Esophagus (tissue), 2 donors: ENCODE measurements at regions not wholly inside any gene's neighbourhood (a gene's known extent, or its start where the extent isn't known, plus 50 kb on each side); places are given as distances from the start of the nearest gene placed in this dataset.

Experiments
- H3K27ac ChIP-seq, 2 donors: one replicate each; pipeline ENCODE4 v1.5.1; 2013; ENCODE audit warnings: low read depth in 2 of 2, mild to moderate bottlenecking in 2 of 2, inconsistent platforms in 1 of 2, low read length in 1 of 2, moderate library complexity in 1 of 2
- H3K27me3 ChIP-seq, 2 donors: one replicate each; pipeline ENCODE4 v1.6.1; 2013; ENCODE audit warnings: low read length in 2 of 2, control low read depth in 1 of 2, mild to moderate bottlenecking in 1 of 2; ENCODE audit not compliant: insufficient read depth in 2 of 2, control insufficient read depth in 1 of 2
- H3K36me3 ChIP-seq, 2 donors: one replicate each; pipeline ENCODE4 v1.6.1; 2013; ENCODE audit warnings: low read length in 1 of 2; ENCODE audit not compliant: control insufficient read depth in 2 of 2, insufficient read depth in 2 of 2
- H3K4me1 ChIP-seq, 2 donors: one replicate each; pipeline ENCODE4 v1.6.1; 2013; ENCODE audit warnings: low read length in 1 of 2; ENCODE audit not compliant: control insufficient read depth in 2 of 2, insufficient read depth in 2 of 2
- H3K4me3 ChIP-seq, 2 donors: one replicate each; pipeline ENCODE4 v1.5.1; 2013; ENCODE audit warnings: low read length in 2 of 2, mild to moderate bottlenecking in 2 of 2, low read depth in 1 of 2, moderate library complexity in 1 of 2
- H3K9me3 ChIP-seq, 2 donors: one replicate each; pipeline ENCODE4 v1.6.1; 2013; ENCODE audit warnings: mild to moderate bottlenecking in 2 of 2, low read depth in 1 of 2, low read length in 1 of 2, moderate library complexity in 1 of 2; ENCODE audit not compliant: control insufficient read depth in 2 of 2, insufficient read depth in 1 of 2
- WGBS, 2 donors: extraction: QIAGEN DNeasy Blood & Tissue Kit; methylation state at CpG; one replicate each; pipeline ENCODE4 v1.1.7; 2013; 5-methylcytosine and 5-hydroxymethylcytosine counted together
- donor health status: healthy with polysubstance abuse.
- donor health status: Bipolar disorder and iron deficiency.

- no peak overlapping the region for H3K27ac ChIP-seq
- no peak overlapping the region for H3K4me3 ChIP-seq
- H3K4me1 ChIP-seq = peaks cover 0 to 3% of the 10 kb centered on the region in 2 donors
- 75 to 76% methylated on average over 17 of the region's 17 CpGs for WGBS, 2 donors
- no peaks in the 10 kb centered on the region for H3K27me3 ChIP-seq
- no peaks in the 10 kb centered on the region for H3K36me3 ChIP-seq
- no peaks in the 10 kb centered on the region for H3K9me3 ChIP-seq
These were observed 118.8 kb upstream of the ZNF217 start for GRCh38 chr20:53712212-53712977.

- 74 to 76% methylated on average over 11 of the region's 11 CpGs for WGBS, 2 donors
- H3K27me3 ChIP-seq = no peaks in the 10 kb centered on the region
- H3K9me3 ChIP-seq = no peaks in the 10 kb centered on the region
- peaks cover 0 to 3% of the 10 kb centered on the region in 2 donors for H3K4me1 ChIP-seq
- H3K36me3 ChIP-seq = no peaks in the 10 kb centered on the region
- H3K27ac ChIP-seq = no peak overlapping the region
- no peak overlapping the region for H3K4me3 ChIP-seq
These were observed 117.9 kb upstream of the ZNF217 start for GRCh38 chr20:53711333-53712211.

GRCh38 chr20:53708129-53708968, 114.7 kb upstream of the ZNF217 start:
- Histone ChIP-seq H3K27ac (peak overlapping the region in 1 of 2 donors; percentile 40), H3K4me1 (no peaks in the 10 kb centered on the region), H3K4me3 (no peak overlapping the region), H3K36me3 (no peaks in the 10 kb centered on the region), H3K27me3 (no peaks in the 10 kb centered on the region), H3K9me3 (no peaks in the 10 kb centered on the region)
- WGBS, 2 donors = 42 to 50% methylated on average over 6 of the region's 6 CpGs

- Histone ChIP-seq H3K36me3 (no peaks in the 10 kb centered on the region), H3K9me3 (no peaks in the 10 kb centered on the region), H3K27me3 (no peaks in the 10 kb centered on the region), H3K27ac (no peak overlapping the region), H3K4me3 (no peak overlapping the region), H3K4me1 (no peaks in the 10 kb centered on the region)
- WGBS, 2 donors = 76 to 78% methylated on average over 6 of the region's 6 CpGs
These were observed 113.9 kb upstream of the ZNF217 start for GRCh38 chr20:53707371-53708055.

GRCh38 chr20:53706466-53707370, 113.1 kb upstream of the ZNF217 start:
- Histone ChIP-seq H3K27ac (no peak overlapping the region), H3K4me3 (no peak overlapping the region)

GRCh38 chr20:53706008-53706465, 112.4 kb upstream of the ZNF217 start:
- Histone ChIP-seq H3K4me1 (peaks cover 0 to 2% of the 10 kb centered on the region in 2 donors), H3K27me3 (no peaks in the 10 kb centered on the region), H3K27ac (no peak overlapping the region), H3K4me3 (no peak overlapping the region), H3K36me3 (no peaks in the 10 kb centered on the region), H3K9me3 (no peaks in the 10 kb centered on the region)
- 65% methylated on average over 2 of the region's 2 CpGs for WGBS, 2 donors

More at GRCh38 chr20:53706466-53707370, 113.1 kb upstream of the ZNF217 start:
- Histone ChIP-seq H3K4me1 (no peaks in the 10 kb centered on the region), H3K36me3 (no peaks in the 10 kb centered on the region), H3K9me3 (no peaks in the 10 kb centered on the region), H3K27me3 (no peaks in the 10 kb centered on the region)
- WGBS, 2 donors = 32 to 44% methylated on average over 6 of the region's 6 CpGs

GRCh38 chr20:53702617-53703016, 109.0 kb upstream of the ZNF217 start:
- Histone ChIP-seq H3K27me3 (no peaks in the 10 kb centered on the region), H3K4me1 (peaks cover 0 to 2% of the 10 kb centered on the region in 2 donors), H3K36me3 (no peaks in the 10 kb centered on the region), H3K4me3 (no peak overlapping the region), H3K27ac (no peak overlapping the region), H3K9me3 (no peaks in the 10 kb centered on the region)
- WGBS, 2 donors = 96 to 97% methylated on average over 10 of the region's 10 CpGs

- Histone ChIP-seq H3K4me1 (peaks cover 0 to 2% of the 10 kb centered on the region in 2 donors), H3K9me3 (no peaks in the 10 kb centered on the region), H3K27me3 (no peaks in the 10 kb centered on the region), H3K27ac (no peak overlapping the region), H3K4me3 (no peak overlapping the region), H3K36me3 (no peaks in the 10 kb centered on the region)
These were observed 106.3 kb upstream of the ZNF217 start for GRCh38 chr20:53699906-53700305.
